OCI-LY1 (cell line): ENCODE measurements at regions not wholly inside any gene's neighbourhood (a gene's known extent, or its start where the extent isn't known, plus 50 kb on each side); places are given as distances from the start of the nearest gene placed in this dataset.

Source experiments
- H2AFZ ChIP-seq: fragments of 200-600 bp; sonication (generic), shearing (Covaris generic); 2 replicates; pipeline ENCODE4 v1.6.0; 2014; ENCODE audit warnings: antibody characterized with exemption, mild to moderate bottlenecking, low read length
- H3F3A ChIP-seq: fragments of 200-600 bp; sonication (generic), shearing (Covaris generic); 2 replicates; pipeline ENCODE4 v1.6.0; 2014; ENCODE audit warnings: mild to moderate bottlenecking, antibody characterized with exemption, low read length, moderate library complexity; ENCODE audit not compliant: insufficient read depth
- H3K27ac ChIP-seq: fragments of 200-600 bp; sonication (generic); 2 replicates; pipeline ENCODE4 v1.5.1; 2014; ENCODE audit warnings: low read length, mixed run types, mild to moderate bottlenecking, low read depth; ENCODE audit not compliant: poor library complexity, severe bottlenecking
- H3K27me3 ChIP-seq: fragments of 200-600 bp; sonication (generic); 2 replicates; pipeline ENCODE4 v1.6.0; 2014; ENCODE audit warnings: antibody characterized with exemption, mild to moderate bottlenecking, low read length, moderate library complexity; ENCODE audit not compliant: insufficient read depth
- H3K36me3 ChIP-seq: fragments of 200-600 bp; sonication (generic); 2 replicates; pipeline ENCODE4 v1.6.1; 2014; ENCODE audit warnings: mild to moderate bottlenecking, antibody characterized with exemption, low read length, moderate library complexity, mixed read lengths; ENCODE audit not compliant: insufficient read depth
- H3K4me1 ChIP-seq: fragments of 200-600 bp; sonication (generic); 2 replicates; pipeline ENCODE4 v1.5.1; 2014; ENCODE audit warnings: mild to moderate bottlenecking, low read length, moderate library complexity; ENCODE audit not compliant: insufficient read depth, severe bottlenecking
- H3K4me2 ChIP-seq: fragments of 200-600 bp; sonication (generic), shearing (Covaris generic); 2 replicates; pipeline ENCODE4 v1.6.1; 2014; ENCODE audit warnings: low read length
- H3K4me3 ChIP-seq: fragments of 200-600 bp; sonication (generic); 2 replicates; pipeline ENCODE4 v1.5.1; 2014; ENCODE audit warnings: low read length, low read depth, mild to moderate bottlenecking, mixed read lengths; ENCODE audit not compliant: poor library complexity, severe bottlenecking
- H3K79me2 ChIP-seq: fragments of 200-600 bp; shearing (Covaris generic); 2 replicates; pipeline ENCODE4 v1.6.1; 2016; ENCODE audit warnings: mixed run types, low read length, mixed read lengths; ENCODE audit not compliant: insufficient read depth
- H3K9ac ChIP-seq: fragments of 200-600 bp; sonication (generic), shearing (Covaris generic); 2 replicates; pipeline ENCODE4 v1.6.1; 2014; ENCODE audit warnings: mild to moderate bottlenecking, low read length, mixed read lengths
- H3K9me2 ChIP-seq: fragments of 200-600 bp; sonication (generic), shearing (Covaris generic); 2 replicates; pipeline ENCODE4 v1.6.1; 2014; ENCODE audit warnings: low read depth, mild to moderate bottlenecking, low read length, mixed read lengths
- H3K9me3 ChIP-seq: fragments of 200-600 bp; shearing (Covaris generic); 2 replicates; pipeline ENCODE4 v1.6.1; 2014; ENCODE audit warnings: low read length, mixed read lengths
- H4K20me1 ChIP-seq: fragments of 200-600 bp; sonication (generic), shearing (Covaris generic); 2 replicates; pipeline ENCODE4 v1.6.0; 2016; ENCODE audit warnings: mild to moderate bottlenecking, low read length; ENCODE audit not compliant: insufficient read depth
- EZH2 ChIP-seq: fragments of 200-600 bp; sonication (generic), shearing (Covaris generic); IDR thresholded peaks from 2 replicates; pipeline ENCODE4 v1.8.0; 2017; ENCODE audit warnings: borderline replicate concordance, mixed run types, mild to moderate bottlenecking, antibody characterized with exemption, low read length, moderate library complexity, mixed read lengths
- TF ChIP-seq, protein P1 (sequence below): fragments of 200-600 bp; sonication (generic), shearing (Covaris generic); IDR thresholded peaks from 2 replicates; pipeline ENCODE4 v1.5.1; 2017; ENCODE audit warnings: mild to moderate bottlenecking, antibody characterized with exemption, low read length, moderate library complexity, mixed read lengths

DNA sequence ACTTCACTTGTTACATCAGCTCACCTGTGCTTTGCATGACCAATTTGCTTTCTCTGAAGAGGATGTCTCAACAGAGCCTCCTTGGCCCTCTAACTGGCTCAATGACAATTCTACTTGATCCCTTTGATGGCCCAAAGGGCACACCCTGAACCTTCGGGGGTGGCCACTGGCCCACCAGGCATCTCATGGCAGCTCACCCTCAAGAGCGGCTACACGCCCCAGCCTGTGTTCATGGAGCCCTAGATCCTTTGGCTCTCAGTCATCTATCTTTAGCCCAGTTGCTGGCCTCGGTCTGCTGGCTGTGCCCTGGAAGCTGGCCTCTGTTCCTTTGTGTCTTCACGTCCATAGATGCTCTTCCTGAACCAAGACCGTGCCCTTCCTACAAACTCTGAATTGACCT is 476.7 kb downstream of the NPHP4 start:
- Histone ChIP-seq H3K4me1 (no peaks in the 10 kb centered on the region), H3K27me3 (no peaks in the 10 kb centered on the region), H3K9me2 (no peaks in the 10 kb centered on the region), H3F3A (no peaks in the 10 kb centered on the region), H2AFZ (no peak overlapping the region), H4K20me1 (no peaks in the 10 kb centered on the region), H3K36me3 (no peaks in the 10 kb centered on the region), H3K4me2 (no peak overlapping the region), H3K79me2 (no peaks in the 10 kb centered on the region), H3K4me3 (no peak overlapping the region), H3K9ac (no peak overlapping the region), H3K27ac (no peak overlapping the region), H3K9me3 (no peaks in the 10 kb centered on the region)
- TF ChIP-seq EZH2 = no peak
- TF ChIP-seq, protein P1, sequence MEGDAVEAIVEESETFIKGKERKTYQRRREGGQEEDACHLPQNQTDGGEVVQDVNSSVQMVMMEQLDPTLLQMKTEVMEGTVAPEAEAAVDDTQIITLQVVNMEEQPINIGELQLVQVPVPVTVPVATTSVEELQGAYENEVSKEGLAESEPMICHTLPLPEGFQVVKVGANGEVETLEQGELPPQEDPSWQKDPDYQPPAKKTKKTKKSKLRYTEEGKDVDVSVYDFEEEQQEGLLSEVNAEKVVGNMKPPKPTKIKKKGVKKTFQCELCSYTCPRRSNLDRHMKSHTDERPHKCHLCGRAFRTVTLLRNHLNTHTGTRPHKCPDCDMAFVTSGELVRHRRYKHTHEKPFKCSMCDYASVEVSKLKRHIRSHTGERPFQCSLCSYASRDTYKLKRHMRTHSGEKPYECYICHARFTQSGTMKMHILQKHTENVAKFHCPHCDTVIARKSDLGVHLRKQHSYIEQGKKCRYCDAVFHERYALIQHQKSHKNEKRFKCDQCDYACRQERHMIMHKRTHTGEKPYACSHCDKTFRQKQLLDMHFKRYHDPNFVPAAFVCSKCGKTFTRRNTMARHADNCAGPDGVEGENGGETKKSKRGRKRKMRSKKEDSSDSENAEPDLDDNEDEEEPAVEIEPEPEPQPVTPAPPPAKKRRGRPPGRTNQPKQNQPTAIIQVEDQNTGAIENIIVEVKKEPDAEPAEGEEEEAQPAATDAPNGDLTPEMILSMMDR = no peak

DNA sequence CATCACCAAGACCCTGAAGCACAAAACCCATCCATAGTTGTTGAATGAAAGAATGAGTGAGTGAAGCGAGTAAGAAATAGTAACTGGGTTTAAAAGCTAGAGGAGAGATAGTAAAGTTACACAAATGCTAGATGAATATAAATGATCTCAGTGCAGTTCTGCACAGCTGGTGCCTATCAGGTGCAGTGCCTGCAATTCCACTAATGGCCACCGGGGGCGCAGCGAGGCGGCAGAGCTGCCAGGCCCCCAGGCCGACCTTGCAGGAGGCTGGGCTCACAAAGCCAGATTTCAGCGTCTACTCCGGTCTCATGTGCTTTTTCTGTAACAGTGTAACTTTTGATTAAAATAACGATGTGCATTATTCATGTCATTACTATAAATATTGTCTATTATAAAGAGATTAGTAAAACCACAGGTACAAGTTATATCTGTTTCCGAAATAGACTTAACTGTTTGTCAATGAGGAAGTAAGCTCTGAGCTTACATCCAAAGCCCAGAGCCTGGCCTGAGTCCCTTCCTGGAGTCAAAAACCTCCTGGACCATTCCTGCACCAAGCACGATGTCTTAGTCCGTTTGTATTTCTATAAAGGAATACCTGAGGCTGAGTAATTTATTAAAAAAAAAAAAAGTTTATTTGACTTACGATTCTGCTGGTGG is 477.6 kb downstream of the NPHP4 start:
- H3K4me1 ChIP-seq = no peaks in the 10 kb centered on the region
- H3F3A ChIP-seq = no peaks in the 10 kb centered on the region
- H3K79me2 ChIP-seq = no peaks in the 10 kb centered on the region
- no peak overlapping the region for H3K9ac ChIP-seq
- no peaks in the 10 kb centered on the region for H3K9me2 ChIP-seq
- no peak for TF ChIP-seq EZH2
- TF ChIP-seq, protein P1 = peak; percentile 97
- no peaks in the 10 kb centered on the region for H3K9me3 ChIP-seq
- no peak overlapping the region for H3K4me2 ChIP-seq
- no peaks in the 10 kb centered on the region for H4K20me1 ChIP-seq
- H3K36me3 ChIP-seq = no peaks in the 10 kb centered on the region
- H2AFZ ChIP-seq = no peak overlapping the region
- no peak overlapping the region for H3K4me3 ChIP-seq
- no peaks in the 10 kb centered on the region for H3K27me3 ChIP-seq
- no peak overlapping the region for H3K27ac ChIP-seq

- Histone ChIP-seq H3K36me3 (no peaks in the 10 kb centered on the region), H3K79me2 (no peaks in the 10 kb centered on the region), H4K20me1 (no peaks in the 10 kb centered on the region), H3K4me3 (no peak overlapping the region), H2AFZ (no peak overlapping the region), H3K27ac (no peak overlapping the region), H3K9me3 (no peaks in the 10 kb centered on the region), H3K9me2 (no peaks in the 10 kb centered on the region), H3F3A (no peaks in the 10 kb centered on the region), H3K27me3 (no peaks in the 10 kb centered on the region), H3K4me1 (no peaks in the 10 kb centered on the region), H3K9ac (no peak overlapping the region), H3K4me2 (no peak overlapping the region)
- no peak for TF ChIP-seq EZH2
- TF ChIP-seq, protein P1 = no peak
Observed at GRCh38 chr1:5513846-5514526, 478.2 kb downstream of the NPHP4 start.
